OCI-M1 (cell line): ENCODE measurements at regions not wholly inside any gene's neighbourhood (a gene's known extent, or its start where the extent isn't known, plus 50 kb on each side); places are given as distances from the start of the nearest gene placed in this dataset.

ENCODE experiments used
- DNase-seq: peaks from one replicate; lab custom pipeline; 2025; lab: John Stamatoyannopoulos, UW

- DNase-seq = no peak
Measured at GRCh38 chr14:76664790-76665189, 96.5 kb upstream of the VASH1 start.

- no peak for DNase-seq
Measured at GRCh38 chr14:76666746-76667145, 94.5 kb upstream of the VASH1 start.

- DNase-seq = no peak
Measured at GRCh38 chr14:76669770-76670169, 91.5 kb upstream of the VASH1 start.

- DNase-seq = no peak
Measured at GRCh38 chr14:76672123-76672522, 89.1 kb upstream of the VASH1 start.

GRCh38 chr14:76673261-76673660 is 88.0 kb upstream of the VASH1 start:
- no peak for DNase-seq

GRCh38 chr14:76675046-76675445 is 86.2 kb upstream of the VASH1 start:
- DNase-seq = no peak

GRCh38 chr14:76676539-76676938 is 84.7 kb upstream of the VASH1 start:
- no peak for DNase-seq

GRCh38 chr14:76677534-76678145 is 83.6 kb upstream of the VASH1 start:
- no peak for DNase-seq

GRCh38 chr14:76678244-76678800 is 82.9 kb upstream of the VASH1 start:
- no peak for DNase-seq

- DNase-seq = no peak
Measured at GRCh38 chr14:76682367-76682766, 78.9 kb upstream of the VASH1 start.

GRCh38 chr14:76686646-76687045 is 74.6 kb upstream of the VASH1 start:
- DNase-seq = no peak

GRCh38 chr14:76687611-76688382 is 73.5 kb upstream of the VASH1 start:
- DNase-seq = no peak

GRCh38 chr14:76688383-76688671 is 72.9 kb upstream of the VASH1 start:
- DNase-seq = no peak

- no peak for DNase-seq
Measured at GRCh38 chr14:76690502-76691105, 70.7 kb upstream of the VASH1 start.

- DNase-seq = no peak
Measured at GRCh38 chr14:76694106-76694505, 67.2 kb upstream of the VASH1 start.

- no peak for DNase-seq
Measured at GRCh38 chr14:76695263-76695920, 65.9 kb upstream of the VASH1 start.

GRCh38 chr14:76696361-76696760 is 64.9 kb upstream of the VASH1 start:
- DNase-seq = no peak

- DNase-seq = no peak
Measured at GRCh38 chr14:76696791-76697190, 64.5 kb upstream of the VASH1 start.

- no peak for DNase-seq
Measured at GRCh38 chr14:76697246-76697905, 63.9 kb upstream of the VASH1 start.

- DNase-seq = no peak
Measured at GRCh38 chr14:76698191-76698590, 63.1 kb upstream of the VASH1 start.

- DNase-seq = no peak
Measured at GRCh38 chr14:76698631-76699030, 62.6 kb upstream of the VASH1 start.
